GM23338 (cell line): ENCODE measurements at regions not wholly inside any gene's neighbourhood (a gene's known extent, or its start where the extent isn't known, plus 50 kb on each side); places are given as distances from the start of the nearest gene placed in this dataset.
A peak's percentile ranks its signal among the peaks of the same experiment; 100 is the strongest.

ENCODE experiments used
- ATAC-seq: fragments of 200-7000 bp; cut with Tn5 transposase; 3 replicates; pipeline ENCODE4 v1.9.1; 2020
- DNase-seq: peaks from one replicate; pipeline ENCODE4 v3.0.0-alpha.2; 2015; ENCODE audit warnings: low spot score
- H2AFZ ChIP-seq: fragments of 200-600 bp; sonication (generic); 2 replicates; pipeline ENCODE4 v1.8.0; 2016; ENCODE audit warnings: antibody characterized with exemption, mild to moderate bottlenecking, moderate library complexity
- H3F3A ChIP-seq: fragments of 200-600 bp; sonication (generic); replicated peaks from 2 replicates; pipeline ENCODE4 v1.8.0; 2017; ENCODE audit warnings: antibody characterized with exemption, mixed run types, low read depth
- H3K27ac ChIP-seq: fragments of 200-600 bp; sonication (generic); 2 replicates; pipeline ENCODE4 v1.6.1; 2016; ENCODE audit warnings: low read depth
- H3K27me3 ChIP-seq: fragments of 200-600 bp; sonication (generic); 2 replicates; pipeline ENCODE4 v1.8.0; 2016; ENCODE audit warnings: mild to moderate bottlenecking, mixed run types, moderate library complexity; ENCODE audit not compliant: insufficient read depth
- H3K36me3 ChIP-seq: fragments of 200-600 bp; sonication (generic); 2 replicates; pipeline ENCODE4 v1.8.0; 2016; ENCODE audit warnings: mild to moderate bottlenecking; ENCODE audit not compliant: insufficient read depth
- H3K4me1 ChIP-seq: fragments of 200-600 bp; sonication (generic); 2 replicates; pipeline ENCODE4 v1.8.0; 2016; ENCODE audit warnings: mild to moderate bottlenecking, moderate library complexity; ENCODE audit not compliant: insufficient read depth
- H3K4me2 ChIP-seq: fragments of 200-600 bp; sonication (generic); 2 replicates; pipeline ENCODE4 v1.7.1; 2017; ENCODE audit warnings: mixed run types
- H3K4me3 ChIP-seq: fragments of 200-600 bp; sonication (generic); 2 replicates; pipeline ENCODE4 v1.6.1; 2016; ENCODE audit warnings: mixed run types
- H3K79me2 ChIP-seq: fragments of 200-600 bp; sonication (generic); replicated peaks from 2 replicates; pipeline ENCODE4 v1.8.0; 2017; ENCODE audit warnings: mild to moderate bottlenecking; ENCODE audit not compliant: insufficient read depth
- H3K9me2 ChIP-seq: fragments of 200-600 bp; sonication (generic); 2 replicates; pipeline ENCODE4 v1.8.0; 2017; ENCODE audit not compliant: insufficient read depth
- H4K20me1 ChIP-seq: fragments of 200-600 bp; sonication (generic); replicated peaks from 2 replicates; pipeline ENCODE4 v1.8.0; 2017; ENCODE audit warnings: mild to moderate bottlenecking; ENCODE audit not compliant: insufficient read depth
- H3K27ac Mint-ChIP-seq: 2 replicates; pipeline ENCODE4 v1.8.0; 2020; ENCODE audit warnings: inconsistent platforms, mild to moderate bottlenecking, moderate library complexity, mixed read lengths
- H3K27me3 Mint-ChIP-seq: 3 replicates; pipeline ENCODE4 v1.8.0; 2022; ENCODE audit warnings: low read depth, mild to moderate bottlenecking, moderate library complexity, mixed read lengths, inconsistent platforms; ENCODE audit not compliant: insufficient read depth, poor library complexity
- H3K36me3 Mint-ChIP-seq: 3 replicates; pipeline ENCODE4 v1.8.0; 2021; ENCODE audit warnings: low read depth, mild to moderate bottlenecking, inconsistent platforms, moderate library complexity, mixed read lengths
- H3K4me1 Mint-ChIP-seq: 3 replicates; pipeline ENCODE4 v1.8.0; 2020; ENCODE audit warnings: mild to moderate bottlenecking, inconsistent platforms, mixed read lengths
- H3K4me3 Mint-ChIP-seq: 3 replicates; pipeline ENCODE4 v1.8.0; 2021; ENCODE audit warnings: moderate library complexity, mild to moderate bottlenecking, inconsistent platforms, mixed read lengths
- H3K9me3 Mint-ChIP-seq: 3 replicates; pipeline ENCODE4 v1.8.0; 2020; ENCODE audit warnings: moderate library complexity, mild to moderate bottlenecking, inconsistent platforms, mixed read lengths
- CREB1 ChIP-seq: fragments of 250-450 bp; sonication (Bioruptor Pico); IDR thresholded peaks from 2 replicates; pipeline ENCODE4 v1.5.0; 2020; ENCODE audit warnings: low read depth, mild to moderate bottlenecking, moderate library complexity
- EZH2phosphoT487 ChIP-seq: fragments of 200-600 bp; sonication (generic); IDR thresholded peaks from one replicate; pipeline ENCODE4 v1.8.1; 2018; ENCODE audit warnings: antibody characterized with exemption; ENCODE audit not compliant: unreplicated experiment
- NANOG ChIP-seq: IDR thresholded peaks from 2 replicates; pipeline ENCODE4 v1.6.1; 2016; ENCODE audit warnings: antibody characterized with exemption, borderline replicate concordance
- ZNF331 ChIP-seq: fragments of 250-450 bp; sonication (Bioruptor Pico); IDR thresholded peaks from 2 replicates; pipeline ENCODE4 v1.5.0; 2020; ENCODE audit warnings: low read depth, mild to moderate bottlenecking, moderate library complexity
- ZNF462 ChIP-seq: fragments of 250-450 bp; sonication (Bioruptor Pico); IDR thresholded peaks from 2 replicates; pipeline ENCODE4 v1.5.0; 2020; ENCODE audit warnings: mild to moderate bottlenecking, moderate library complexity
- TF ChIP-seq, protein P1 (sequence below), 2 experiments: fragments of 200-600 bp in 1 of 2; sonication (generic) in 1 of 2; conservative IDR thresholded peaks; 2 replicates each; pipeline versions ENCODE4 v1.5.1 to v1.6.1; 2016 to 2017; ENCODE audit warnings: antibody characterized with exemption in 2 of 2, low read depth in 2 of 2, mild to moderate bottlenecking in 2 of 2, moderate library complexity in 1 of 2
- TF ChIP-seq, protein P2 (sequence below): IDR thresholded peaks from one replicate; pipeline ENCODE4 v1.6.1; 2018; ENCODE audit warnings: antibody characterized with exemption; ENCODE audit not compliant: unreplicated experiment
- TF ChIP-seq, protein P3 (sequence below): IDR thresholded peaks from 2 replicates; pipeline ENCODE4 v1.6.1; 2016; ENCODE audit warnings: antibody characterized with exemption

- TF ChIP-seq, protein P1, sequence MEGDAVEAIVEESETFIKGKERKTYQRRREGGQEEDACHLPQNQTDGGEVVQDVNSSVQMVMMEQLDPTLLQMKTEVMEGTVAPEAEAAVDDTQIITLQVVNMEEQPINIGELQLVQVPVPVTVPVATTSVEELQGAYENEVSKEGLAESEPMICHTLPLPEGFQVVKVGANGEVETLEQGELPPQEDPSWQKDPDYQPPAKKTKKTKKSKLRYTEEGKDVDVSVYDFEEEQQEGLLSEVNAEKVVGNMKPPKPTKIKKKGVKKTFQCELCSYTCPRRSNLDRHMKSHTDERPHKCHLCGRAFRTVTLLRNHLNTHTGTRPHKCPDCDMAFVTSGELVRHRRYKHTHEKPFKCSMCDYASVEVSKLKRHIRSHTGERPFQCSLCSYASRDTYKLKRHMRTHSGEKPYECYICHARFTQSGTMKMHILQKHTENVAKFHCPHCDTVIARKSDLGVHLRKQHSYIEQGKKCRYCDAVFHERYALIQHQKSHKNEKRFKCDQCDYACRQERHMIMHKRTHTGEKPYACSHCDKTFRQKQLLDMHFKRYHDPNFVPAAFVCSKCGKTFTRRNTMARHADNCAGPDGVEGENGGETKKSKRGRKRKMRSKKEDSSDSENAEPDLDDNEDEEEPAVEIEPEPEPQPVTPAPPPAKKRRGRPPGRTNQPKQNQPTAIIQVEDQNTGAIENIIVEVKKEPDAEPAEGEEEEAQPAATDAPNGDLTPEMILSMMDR (conservative IDR thresholded peaks at IDR 0.05; ENCODE audit: low read depth in 2 of 2), result no peak
- TF ChIP-seq CREB1, result no peak
- TF ChIP-seq, protein P2, sequence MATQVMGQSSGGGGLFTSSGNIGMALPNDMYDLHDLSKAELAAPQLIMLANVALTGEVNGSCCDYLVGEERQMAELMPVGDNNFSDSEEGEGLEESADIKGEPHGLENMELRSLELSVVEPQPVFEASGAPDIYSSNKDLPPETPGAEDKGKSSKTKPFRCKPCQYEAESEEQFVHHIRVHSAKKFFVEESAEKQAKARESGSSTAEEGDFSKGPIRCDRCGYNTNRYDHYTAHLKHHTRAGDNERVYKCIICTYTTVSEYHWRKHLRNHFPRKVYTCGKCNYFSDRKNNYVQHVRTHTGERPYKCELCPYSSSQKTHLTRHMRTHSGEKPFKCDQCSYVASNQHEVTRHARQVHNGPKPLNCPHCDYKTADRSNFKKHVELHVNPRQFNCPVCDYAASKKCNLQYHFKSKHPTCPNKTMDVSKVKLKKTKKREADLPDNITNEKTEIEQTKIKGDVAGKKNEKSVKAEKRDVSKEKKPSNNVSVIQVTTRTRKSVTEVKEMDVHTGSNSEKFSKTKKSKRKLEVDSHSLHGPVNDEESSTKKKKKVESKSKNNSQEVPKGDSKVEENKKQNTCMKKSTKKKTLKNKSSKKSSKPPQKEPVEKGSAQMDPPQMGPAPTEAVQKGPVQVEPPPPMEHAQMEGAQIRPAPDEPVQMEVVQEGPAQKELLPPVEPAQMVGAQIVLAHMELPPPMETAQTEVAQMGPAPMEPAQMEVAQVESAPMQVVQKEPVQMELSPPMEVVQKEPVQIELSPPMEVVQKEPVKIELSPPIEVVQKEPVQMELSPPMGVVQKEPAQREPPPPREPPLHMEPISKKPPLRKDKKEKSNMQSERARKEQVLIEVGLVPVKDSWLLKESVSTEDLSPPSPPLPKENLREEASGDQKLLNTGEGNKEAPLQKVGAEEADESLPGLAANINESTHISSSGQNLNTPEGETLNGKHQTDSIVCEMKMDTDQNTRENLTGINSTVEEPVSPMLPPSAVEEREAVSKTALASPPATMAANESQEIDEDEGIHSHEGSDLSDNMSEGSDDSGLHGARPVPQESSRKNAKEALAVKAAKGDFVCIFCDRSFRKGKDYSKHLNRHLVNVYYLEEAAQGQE, result no peak
- TF ChIP-seq ZNF331 (CRISPR knock-in tag), result no peak
- TF ChIP-seq EZH2phosphoT487, result no peak
These were observed 115.0 kb upstream of the TCERG1L start (continued) for GRCh38 chr10:131426534-131426898.

GRCh38 chr10:131427281-131427680, 115.8 kb upstream of the TCERG1L start:
- H3K4me1 ChIP-seq, result no peaks in the 10 kb centered on the region
- H3K27ac ChIP-seq, result no peak overlapping the region
- no peaks in the 10 kb centered on the region for H3K79me2 ChIP-seq
- H3K4me3 ChIP-seq, result no peak overlapping the region
- no peaks in the 10 kb centered on the region for H4K20me1 ChIP-seq
- peaks cover 97% of the 10 kb centered on the region for H3K9me3 Mint-ChIP-seq
- H3K27ac Mint-ChIP-seq, result no peak overlapping the region
- DNase-seq (no peak), ATAC-seq (no peak)
- no peaks in the 10 kb centered on the region for H3K36me3 ChIP-seq
- no peak overlapping the region for H3K4me3 Mint-ChIP-seq
- no peaks in the 10 kb centered on the region for H3K27me3 ChIP-seq
- H3K9me2 ChIP-seq, result no peaks in the 10 kb centered on the region
- peaks cover 6% of the 10 kb centered on the region for H3K27me3 Mint-ChIP-seq
- 0 out of 2 replicates have a peak overlapping the region, but pooled peaks have one; percentile 5 for H2AFZ ChIP-seq
- no peaks in the 10 kb centered on the region for H3K4me1 Mint-ChIP-seq
- peaks cover 42% of the 10 kb centered on the region for H3K36me3 Mint-ChIP-seq
- H3K4me2 ChIP-seq, result no peak overlapping the region
- H3F3A ChIP-seq, result no peaks in the 10 kb centered on the region
- TF ChIP-seq, protein P2, result no peak
- TF ChIP-seq ZNF462 (CRISPR knock-in tag) (no peak), NANOG (no peak), EZH2phosphoT487 (no peak), ZNF331 (CRISPR knock-in tag) (no peak)
- TF ChIP-seq, protein P3, sequence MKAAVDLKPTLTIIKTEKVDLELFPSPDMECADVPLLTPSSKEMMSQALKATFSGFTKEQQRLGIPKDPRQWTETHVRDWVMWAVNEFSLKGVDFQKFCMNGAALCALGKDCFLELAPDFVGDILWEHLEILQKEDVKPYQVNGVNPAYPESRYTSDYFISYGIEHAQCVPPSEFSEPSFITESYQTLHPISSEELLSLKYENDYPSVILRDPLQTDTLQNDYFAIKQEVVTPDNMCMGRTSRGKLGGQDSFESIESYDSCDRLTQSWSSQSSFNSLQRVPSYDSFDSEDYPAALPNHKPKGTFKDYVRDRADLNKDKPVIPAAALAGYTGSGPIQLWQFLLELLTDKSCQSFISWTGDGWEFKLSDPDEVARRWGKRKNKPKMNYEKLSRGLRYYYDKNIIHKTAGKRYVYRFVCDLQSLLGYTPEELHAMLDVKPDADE, result no peak
